GM20000 (cell line): ENCODE measurements at regions not wholly inside any gene's neighbourhood (a gene's known extent, or its start where the extent isn't known, plus 50 kb on each side); places are given as distances from the start of the nearest gene placed in this dataset.

Experiments
- DNase-seq: peaks from one replicate; pipeline ENCODE4 v3.0.0; 2012; ENCODE audit warnings: low spot score
- TF ChIP-seq, protein P1 (sequence below): IDR thresholded peaks from 2 replicates; pipeline ENCODE4 v1.5.1; 2012; ENCODE audit warnings: mild to moderate bottlenecking, control low read depth; ENCODE audit errors: extremely low read depth, missing control alignments

DNA sequence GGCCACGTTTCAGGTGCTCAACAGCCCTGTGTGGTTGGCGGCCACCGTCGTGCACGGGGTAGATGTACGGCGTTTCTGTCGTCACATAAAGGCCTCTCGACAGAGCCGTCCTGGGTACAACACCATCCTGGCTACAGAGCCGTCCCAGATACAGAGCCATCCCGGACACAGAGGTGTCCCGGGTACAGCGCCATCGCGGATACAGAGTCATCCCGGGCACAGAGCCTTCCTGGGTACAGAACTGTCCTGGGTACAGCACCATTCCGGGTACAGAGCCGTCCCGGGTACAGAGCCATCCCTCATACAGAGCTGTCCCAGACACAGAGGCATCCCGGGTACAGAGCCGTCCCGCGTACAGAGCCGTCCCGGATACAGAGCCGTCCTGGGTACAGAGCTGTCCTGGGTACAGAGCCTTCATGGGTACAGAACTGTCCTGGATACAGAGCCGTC is 222.7 kb upstream of the SOX1 start:
- TF ChIP-seq, protein P1, sequence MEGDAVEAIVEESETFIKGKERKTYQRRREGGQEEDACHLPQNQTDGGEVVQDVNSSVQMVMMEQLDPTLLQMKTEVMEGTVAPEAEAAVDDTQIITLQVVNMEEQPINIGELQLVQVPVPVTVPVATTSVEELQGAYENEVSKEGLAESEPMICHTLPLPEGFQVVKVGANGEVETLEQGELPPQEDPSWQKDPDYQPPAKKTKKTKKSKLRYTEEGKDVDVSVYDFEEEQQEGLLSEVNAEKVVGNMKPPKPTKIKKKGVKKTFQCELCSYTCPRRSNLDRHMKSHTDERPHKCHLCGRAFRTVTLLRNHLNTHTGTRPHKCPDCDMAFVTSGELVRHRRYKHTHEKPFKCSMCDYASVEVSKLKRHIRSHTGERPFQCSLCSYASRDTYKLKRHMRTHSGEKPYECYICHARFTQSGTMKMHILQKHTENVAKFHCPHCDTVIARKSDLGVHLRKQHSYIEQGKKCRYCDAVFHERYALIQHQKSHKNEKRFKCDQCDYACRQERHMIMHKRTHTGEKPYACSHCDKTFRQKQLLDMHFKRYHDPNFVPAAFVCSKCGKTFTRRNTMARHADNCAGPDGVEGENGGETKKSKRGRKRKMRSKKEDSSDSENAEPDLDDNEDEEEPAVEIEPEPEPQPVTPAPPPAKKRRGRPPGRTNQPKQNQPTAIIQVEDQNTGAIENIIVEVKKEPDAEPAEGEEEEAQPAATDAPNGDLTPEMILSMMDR = no peak
- DNase-seq = no peak

DNA sequence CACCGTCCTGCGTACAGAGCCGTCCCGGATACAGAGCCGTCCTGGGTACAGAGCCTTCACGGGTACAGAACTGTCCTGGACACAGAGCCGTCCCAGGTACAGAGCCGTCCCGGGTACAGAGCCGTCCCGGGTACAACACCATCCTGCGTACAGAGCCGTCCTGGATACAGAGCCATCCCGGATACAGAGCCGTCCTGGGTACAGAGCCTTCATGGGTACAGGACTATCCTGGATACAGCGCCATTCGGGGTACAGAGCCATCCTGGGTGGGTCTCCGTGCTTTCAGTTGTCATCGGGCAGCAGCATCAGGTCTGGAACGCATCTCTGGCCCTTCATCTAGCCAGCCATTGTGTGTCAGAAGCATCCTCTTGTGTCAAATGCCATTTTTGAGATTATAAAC is 222.3 kb upstream of the SOX1 start:
- TF ChIP-seq, protein P1 = no peak
- no peak for DNase-seq

DNA sequence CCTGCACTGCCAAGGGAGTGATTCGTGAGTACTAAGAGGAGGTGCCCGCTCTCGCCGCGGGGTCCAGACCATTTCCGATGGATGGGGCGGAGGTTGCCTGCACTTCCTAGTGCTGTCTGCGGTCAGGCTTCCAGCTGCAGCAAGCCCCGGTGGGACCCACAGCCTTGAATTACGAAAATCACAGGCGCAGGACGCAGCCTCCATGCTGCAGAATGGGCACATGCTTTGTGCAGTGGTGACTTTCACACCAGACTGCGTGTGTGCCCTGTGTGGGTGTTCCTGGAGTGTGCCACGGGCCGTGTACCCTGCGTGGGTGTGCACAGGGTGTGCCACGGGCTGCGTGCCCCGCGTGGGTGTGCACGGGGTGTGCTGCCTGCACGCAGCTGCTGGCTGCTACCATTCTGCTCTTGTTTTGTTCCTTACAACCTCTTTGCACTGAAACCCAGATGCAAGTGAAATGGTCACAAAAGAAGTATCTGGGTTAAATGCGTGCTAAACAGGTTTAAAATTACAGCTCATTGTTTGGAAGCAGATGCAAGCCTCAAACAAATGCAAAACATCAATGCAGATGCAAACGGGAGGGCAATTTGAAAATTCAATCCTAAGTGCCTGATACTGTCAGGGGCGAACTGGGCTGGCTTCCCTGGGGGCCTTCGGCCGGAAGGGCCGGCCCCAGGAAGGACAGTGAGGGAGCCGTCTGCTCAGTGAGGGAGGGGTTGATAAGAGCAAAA is 221.2 kb upstream of the SOX1 start:
- TF ChIP-seq, protein P1 = no peak
- no peak for DNase-seq

DNA sequence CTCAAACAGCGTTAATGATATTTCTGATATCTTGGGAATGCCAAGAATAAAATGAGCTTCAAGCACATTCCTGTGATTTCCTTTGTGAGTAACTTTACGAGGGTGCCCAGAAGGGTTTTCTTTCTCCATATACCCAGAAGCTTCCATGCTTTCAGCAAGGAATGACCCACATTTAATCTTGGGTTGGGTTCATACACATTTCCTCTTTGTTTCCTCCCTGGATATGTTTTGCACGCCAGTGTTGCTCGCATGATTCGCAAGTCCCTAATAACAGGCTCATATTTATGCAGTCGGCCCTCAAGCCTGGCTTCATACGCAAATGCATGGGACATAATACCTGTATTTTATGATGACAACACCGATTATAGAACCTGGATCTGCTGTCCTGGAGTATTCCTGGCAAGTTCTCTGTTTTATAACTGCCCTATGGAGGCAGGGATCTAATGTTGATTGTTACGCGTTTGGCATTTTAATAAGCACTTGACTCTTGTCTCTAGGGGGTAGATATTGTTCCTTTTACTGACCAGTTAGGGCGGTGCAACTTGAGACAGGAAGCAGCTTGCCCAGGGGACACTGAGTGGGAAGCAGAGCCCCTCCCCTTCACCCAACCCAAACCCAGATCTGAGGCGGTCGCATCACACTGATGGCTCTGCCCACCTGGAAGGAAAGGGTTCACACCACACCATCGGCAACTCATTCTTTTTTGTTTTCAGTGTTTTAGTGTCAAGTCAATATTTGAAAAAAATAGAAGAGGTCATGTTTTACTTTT is 220.4 kb upstream of the SOX1 start:
- TF ChIP-seq, protein P1 = no peak
- no peak for DNase-seq

DNA sequence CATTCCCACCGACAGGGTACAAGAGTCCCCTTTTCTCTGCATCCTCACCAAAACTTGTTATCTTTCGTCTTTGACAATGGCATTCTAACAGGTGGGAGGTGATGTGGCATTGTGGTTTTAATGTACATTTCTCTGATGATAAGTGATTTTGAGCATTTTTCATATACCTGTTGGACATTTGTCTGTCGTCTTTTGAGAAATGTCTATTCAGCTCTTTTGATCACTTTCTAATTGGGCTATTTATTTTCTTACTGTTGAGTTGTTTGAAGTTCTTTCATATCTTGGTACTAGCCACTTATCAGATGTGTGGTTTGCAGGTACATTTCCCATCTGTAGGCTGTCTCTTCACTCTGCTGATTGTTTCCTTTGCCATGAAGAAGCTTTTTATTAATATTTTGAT is 219.0 kb upstream of the SOX1 start:
- TF ChIP-seq, protein P1 = no peak
- no peak for DNase-seq

DNA sequence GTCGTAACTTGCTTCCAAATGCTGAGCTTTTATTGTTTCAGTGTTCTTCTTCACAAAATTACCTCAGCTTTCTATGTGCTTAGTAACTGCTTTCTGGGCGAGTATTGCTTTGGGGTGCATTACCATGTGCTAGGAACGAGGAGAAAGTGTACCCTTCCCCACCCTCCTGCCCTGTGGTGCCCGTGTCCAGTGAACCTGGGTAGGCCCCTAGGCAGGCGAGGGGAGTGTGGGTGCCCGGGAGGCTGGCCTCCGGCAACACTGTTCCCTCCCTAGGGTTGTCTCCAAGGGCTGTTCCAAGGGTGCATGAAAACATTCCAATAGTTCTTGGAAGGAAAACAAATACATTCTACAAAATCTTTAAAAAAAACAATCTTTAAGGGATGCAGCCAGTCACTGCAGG is 216.5 kb upstream of the SOX1 start:
- DNase-seq = no peak

DNA sequence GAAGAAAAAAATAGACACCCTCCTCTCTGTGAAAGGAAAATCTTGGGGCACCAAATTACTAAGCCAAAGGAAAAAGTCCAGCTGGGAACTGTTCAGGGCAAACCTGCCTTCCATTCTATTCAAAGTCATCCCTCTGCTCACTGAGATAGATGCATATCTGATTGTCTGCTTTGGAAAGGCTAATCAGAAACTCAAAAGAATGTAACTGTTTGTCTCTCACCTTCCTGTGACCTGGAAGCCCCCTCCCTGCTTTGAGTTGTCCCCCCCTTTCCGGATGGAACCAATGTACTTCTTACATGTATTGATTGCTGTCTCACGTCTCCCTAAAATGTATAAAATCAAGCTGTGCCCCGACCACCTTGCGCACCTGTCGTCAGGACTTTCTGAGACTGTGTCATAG is 216.0 kb upstream of the SOX1 start:
- TF ChIP-seq, protein P1 = no peak
- no peak for DNase-seq

More for the DNA sequence above, 216.5 kb upstream of the SOX1 start:
- TF ChIP-seq, protein P1 = no peak
